A204.1 (cell line): ENCODE measurements at regions not wholly inside any gene's neighbourhood (a gene's known extent, or its start where the extent isn't known, plus 50 kb on each side); places are given as distances from the start of the nearest gene placed in this dataset.

ENCODE experiments used
- FAIRE-seq: peaks from 2 replicates; lab custom pipeline; 2012; peaks lifted over from hg19 to GRCh38; lab: Jason Lieb, UNC

- no peak for FAIRE-seq
Measured at GRCh38 chr3:132189601-132190000, 127.6 kb upstream of the ACP3 start.

DNA sequence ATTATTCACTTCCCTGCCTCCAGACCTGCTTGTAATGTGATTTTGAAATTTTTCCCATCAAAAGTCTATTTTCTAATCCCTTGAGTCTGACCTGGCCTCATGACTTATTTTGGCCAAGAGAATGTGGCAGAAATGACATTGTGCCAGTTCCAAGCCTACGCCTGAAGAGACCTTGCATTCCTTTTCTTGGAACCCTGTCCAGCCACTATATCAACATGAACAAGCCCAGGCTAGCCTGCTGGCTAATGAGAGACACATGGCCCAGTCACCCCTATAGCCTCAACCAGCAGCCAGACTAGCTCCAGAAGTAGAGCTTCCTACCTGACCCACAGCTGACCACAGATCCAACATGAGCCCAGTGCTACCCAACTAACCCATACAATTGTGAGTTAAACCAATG is 121.1 kb upstream of the ACP3 start:
- no peak for FAIRE-seq

GRCh38 chr3:132198516-132198915 is 118.7 kb upstream of the ACP3 start:
- FAIRE-seq, result no peak

DNA sequence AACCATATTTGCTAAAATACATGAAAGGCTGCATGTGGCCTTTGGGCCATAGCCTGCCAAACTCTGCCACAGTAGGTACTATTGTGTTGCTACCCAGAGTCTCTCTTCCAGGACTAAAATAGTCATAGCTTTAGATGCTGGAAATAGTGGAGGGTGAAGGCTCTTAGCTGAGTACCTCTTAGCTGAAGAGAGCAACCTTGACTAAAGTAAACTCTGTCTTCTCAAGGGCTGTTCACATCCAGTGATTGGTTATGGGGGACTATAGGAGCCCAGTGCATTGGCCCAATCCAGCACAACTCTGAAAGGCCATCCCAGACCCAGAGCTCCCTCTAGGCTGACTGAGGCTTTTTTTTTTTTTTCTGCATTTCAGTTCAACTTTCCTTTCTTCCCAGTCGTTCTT is 117.8 kb upstream of the ACP3 start:
- no peak for FAIRE-seq

- FAIRE-seq, result no peak
Measured at GRCh38 chr3:132202586-132202985, 114.6 kb upstream of the ACP3 start.

DNA sequence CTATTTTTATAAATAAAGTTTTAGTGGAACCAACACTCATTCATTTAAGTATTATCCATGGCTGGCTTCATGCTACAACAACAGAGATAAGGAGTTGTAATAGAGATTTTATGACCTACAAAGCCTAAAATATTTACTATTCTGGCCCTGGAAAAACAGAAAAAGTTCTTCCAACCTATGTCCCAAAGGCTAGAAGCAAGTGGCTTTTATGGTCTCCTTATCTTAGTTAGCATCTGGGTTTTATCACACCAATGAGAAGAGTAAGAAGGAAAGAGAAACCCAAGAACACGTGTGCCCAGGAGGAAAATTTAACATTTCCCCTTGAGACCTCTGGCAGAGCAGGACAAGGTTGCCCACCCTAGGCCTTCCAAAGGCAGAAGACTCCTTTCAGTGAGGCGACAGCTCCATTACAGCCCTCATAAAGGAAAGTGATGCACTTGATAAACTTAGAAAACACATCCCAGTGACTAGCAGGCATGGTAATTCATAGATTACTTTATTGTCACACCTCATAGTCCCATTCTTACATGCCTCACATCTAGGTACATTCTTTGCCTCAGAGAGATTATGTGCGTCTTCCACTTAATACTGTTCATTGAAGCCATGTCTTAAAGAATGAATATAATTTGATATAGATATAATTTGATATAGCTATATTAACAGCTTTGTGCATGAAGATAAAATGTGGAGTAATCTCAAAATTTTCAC is 113.2 kb upstream of the ACP3 start:
- FAIRE-seq, result no peak

GRCh38 chr3:132205609-132206008 is 111.6 kb upstream of the ACP3 start:
- FAIRE-seq, result no peak

DNA sequence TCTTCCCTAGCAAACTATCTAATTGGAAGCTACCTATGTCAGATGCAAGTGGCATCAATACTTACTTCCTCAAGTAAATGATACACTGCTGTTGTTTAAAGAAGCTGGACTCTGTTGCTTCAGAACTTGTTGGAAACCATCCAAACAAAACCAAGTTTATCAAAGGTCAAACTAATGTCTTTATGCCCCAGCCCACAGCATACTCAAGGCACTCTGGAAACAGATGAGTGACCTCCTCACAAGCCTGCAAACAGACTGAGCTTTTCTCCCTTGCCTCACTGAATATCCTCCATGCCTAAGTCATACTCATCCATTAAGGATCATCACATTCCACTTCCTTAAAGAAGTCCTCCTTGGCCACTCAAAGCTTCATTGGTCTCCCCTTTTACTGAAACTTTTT is 107.4 kb upstream of the ACP3 start:
- FAIRE-seq, result no peak

- FAIRE-seq, result no peak
Measured at GRCh38 chr3:132210476-132211346, 106.5 kb upstream of the ACP3 start.

- no peak for FAIRE-seq
Measured at GRCh38 chr3:132211896-132212295, 105.3 kb upstream of the ACP3 start.

DNA sequence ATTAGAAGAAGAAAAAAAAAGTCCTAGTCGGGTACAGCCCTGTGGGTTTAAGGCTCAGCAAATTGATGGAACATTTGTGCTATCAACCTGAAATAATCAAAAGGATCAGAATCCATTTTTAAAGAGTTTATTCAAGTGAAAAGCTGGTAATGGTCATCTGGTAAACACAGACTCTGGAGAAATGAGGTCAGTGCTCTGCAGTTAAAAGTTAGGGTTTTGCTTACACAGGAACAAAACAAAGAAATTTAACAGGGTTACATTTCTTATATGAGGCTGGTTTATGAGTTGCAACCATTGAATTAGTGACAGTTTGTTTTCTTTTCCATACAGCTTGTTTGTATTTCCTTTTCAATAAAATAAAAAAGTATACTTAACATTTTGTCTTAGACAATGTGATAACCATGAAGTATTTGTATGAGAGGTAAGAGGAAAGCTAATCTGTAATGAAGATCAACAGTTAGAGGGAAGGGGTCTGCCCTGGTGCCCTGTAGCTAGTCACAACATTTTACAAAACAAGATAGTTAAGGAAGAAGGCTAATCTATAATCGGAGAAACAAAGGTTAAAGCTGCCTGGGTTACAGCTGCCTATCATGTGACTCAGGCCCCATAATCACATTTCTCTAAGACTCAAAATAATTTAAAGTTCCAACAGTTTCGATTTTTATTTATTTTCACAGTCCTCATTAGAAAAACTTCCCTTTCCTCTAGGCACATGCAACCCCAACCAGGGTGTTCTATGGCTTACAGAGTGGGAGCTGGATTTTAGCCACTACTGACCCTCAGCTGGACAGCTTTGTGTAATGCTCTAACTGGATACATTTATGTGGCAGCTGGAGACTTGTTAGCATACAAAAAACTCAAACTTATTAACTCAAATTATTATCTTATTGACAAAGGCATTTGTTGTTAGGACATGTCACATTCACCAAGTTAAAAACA is 98.1 kb upstream of the ACP3 start:
- no peak for FAIRE-seq

DNA sequence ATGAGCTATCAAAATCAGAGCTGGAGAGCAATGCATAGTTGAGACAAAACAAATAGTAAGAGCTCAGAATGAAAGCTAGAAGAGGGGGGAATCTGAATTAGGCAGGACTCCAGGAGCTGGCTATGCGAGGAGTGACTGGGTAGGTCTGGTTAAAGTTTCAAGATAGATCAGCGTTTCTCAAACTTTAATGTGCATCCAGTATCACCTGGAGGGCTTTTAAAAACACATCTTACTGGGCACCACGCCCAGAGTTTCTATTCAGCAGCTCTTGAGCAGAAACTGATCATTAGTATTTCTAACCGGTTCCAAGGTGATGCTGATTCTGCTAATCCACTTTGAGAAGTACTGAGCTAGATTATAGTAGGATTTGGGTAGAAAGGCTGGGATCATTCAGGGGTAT is 96.2 kb upstream of the ACP3 start:
- FAIRE-seq, result no peak

- FAIRE-seq, result no peak
Measured at GRCh38 chr3:132222868-132223538, 94.2 kb upstream of the ACP3 start.

GRCh38 chr3:132225664-132226063 is 91.5 kb upstream of the ACP3 start:
- FAIRE-seq, result no peak

DNA sequence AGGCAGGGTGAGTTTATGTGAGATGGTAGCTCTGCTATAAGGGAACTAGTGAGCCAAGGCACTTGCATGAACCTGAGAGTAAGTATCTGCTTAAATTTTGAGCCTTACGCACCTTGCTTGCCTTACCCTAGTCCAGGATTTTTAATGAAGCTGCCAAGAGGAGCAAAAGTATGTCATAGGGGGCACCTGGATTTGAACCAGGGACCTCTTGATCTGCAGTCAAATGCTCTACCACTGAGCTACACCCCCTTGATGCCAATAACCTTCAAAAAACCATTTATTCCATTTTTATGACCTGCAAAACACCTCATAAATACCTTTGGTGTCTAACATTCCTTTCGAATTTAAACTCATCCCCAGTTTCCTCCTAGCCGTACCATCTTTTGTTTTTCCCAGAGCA is 88.3 kb upstream of the ACP3 start:
- no peak for FAIRE-seq

- no peak for FAIRE-seq
Measured at GRCh38 chr3:132229641-132230040, 87.6 kb upstream of the ACP3 start.

GRCh38 chr3:132230156-132231000 is 86.8 kb upstream of the ACP3 start:
- FAIRE-seq, result no peak

DNA sequence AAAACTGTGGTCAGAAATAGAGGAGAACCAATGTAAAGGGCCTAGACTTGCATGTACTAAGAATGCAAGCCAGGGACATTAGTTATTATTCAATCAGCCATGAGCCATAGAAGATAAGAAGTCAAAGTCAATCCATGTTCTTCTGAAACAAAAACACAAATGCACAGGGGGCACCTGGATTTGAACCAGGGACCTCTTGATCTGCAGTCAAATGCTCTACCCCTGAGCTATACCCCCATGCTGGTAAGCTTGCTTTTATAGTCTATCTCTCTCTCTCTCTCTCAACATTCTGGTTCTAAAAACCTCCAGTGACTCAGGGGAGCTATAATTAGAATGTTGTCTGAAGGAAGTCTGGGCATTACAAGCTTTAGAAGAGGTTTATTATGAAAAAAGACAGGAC is 85.6 kb upstream of the ACP3 start:
- FAIRE-seq, result no peak

- FAIRE-seq, result no peak
Measured at GRCh38 chr3:132232231-132232792, 84.9 kb upstream of the ACP3 start.

GRCh38 chr3:132236701-132237651 is 80.2 kb upstream of the ACP3 start:
- FAIRE-seq, result no peak
